HG02623 (cell line): ENCODE measurements at regions not wholly inside any gene's neighbourhood (a gene's known extent, or its start where the extent isn't known, plus 50 kb on each side); places are given as distances from the start of the nearest gene placed in this dataset.

Source experiments
- ATAC-seq: cut with Tn5 transposase; IDR thresholded peaks from one replicate; pipeline ENCODE4 v1.9.1; 2021; ENCODE audit warnings: moderate library complexity; ENCODE audit not compliant: unreplicated experiment

- ATAC-seq = no peak
Observed at GRCh38 chr1:99152132-99152531, 112.2 kb upstream of the PLPPR4 start.

- ATAC-seq = no peak
Observed at GRCh38 chr1:99163671-99164070, 100.6 kb upstream of the PLPPR4 start.

DNA sequence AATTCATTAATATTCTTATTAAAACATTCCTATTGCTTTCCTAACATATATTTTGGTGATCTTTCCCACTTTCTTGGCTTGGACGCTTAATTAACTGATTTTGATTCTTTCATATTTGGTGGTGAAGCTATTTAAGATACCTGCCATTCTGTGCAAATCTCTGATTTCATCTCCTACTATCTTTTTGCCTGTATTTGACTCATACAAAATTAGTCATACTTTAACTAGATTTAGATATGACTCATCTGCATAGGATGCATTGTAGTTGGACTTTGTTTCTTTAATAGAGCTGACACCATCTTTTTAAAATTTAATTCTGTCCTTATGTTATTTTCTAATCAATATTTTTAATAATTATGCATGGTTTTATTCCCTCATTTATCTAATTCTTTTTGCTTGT is 93.8 kb upstream of the PLPPR4 start:
- ATAC-seq = no peak

GRCh38 chr1:99171184-99171813 is 93.0 kb upstream of the PLPPR4 start:
- no peak for ATAC-seq

DNA sequence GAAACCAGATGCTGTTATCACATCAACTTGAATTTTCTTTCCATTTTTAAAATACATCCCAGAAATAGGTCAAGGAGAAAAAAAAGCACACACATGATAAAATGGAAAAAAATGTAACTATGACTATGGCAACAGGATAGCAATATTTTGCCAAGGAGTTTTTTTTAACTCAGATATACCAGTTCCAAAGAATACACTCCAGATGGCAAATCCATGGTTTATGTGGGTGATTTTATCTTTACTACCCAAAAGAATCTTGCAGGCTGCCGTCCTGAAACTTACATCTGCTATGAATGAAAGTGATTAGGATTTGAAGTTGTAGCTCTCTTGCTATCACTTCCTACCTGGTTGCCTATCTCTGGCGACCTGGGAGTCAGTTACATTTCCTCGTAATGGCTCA is 91.0 kb upstream of the PLPPR4 start:
- no peak for ATAC-seq

- no peak for ATAC-seq
Observed at GRCh38 chr1:99173900-99174299, 90.4 kb upstream of the PLPPR4 start.

GRCh38 chr1:99176753-99177152 is 87.5 kb upstream of the PLPPR4 start:
- no peak for ATAC-seq

GRCh38 chr1:99177465-99177864 is 86.8 kb upstream of the PLPPR4 start:
- no peak for ATAC-seq

DNA sequence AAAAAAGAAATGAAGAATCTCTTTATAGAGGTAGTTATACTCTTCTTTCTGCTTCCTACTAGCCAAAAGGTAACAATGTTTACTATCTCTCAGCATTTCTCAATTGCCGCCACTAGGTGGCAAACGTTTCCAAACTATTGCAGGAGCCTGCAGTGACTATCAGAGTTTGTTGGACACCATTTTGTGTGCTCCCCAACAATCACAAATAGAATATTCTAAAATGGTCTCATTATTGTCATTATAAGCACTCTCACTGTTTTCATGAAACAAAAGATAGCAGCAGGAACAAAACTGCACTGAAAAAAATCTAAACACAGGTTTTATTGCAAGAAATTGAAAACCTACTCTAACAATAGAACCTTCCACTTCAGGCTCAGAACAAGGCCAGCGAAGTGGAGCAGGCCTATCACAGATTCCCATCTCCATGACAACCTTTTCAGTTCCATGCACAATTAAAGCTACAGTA is 83.9 kb upstream of the PLPPR4 start:
- peak; percentile 99 for ATAC-seq

GRCh38 chr1:99180915-99181314 is 83.4 kb upstream of the PLPPR4 start:
- ATAC-seq = no peak

DNA sequence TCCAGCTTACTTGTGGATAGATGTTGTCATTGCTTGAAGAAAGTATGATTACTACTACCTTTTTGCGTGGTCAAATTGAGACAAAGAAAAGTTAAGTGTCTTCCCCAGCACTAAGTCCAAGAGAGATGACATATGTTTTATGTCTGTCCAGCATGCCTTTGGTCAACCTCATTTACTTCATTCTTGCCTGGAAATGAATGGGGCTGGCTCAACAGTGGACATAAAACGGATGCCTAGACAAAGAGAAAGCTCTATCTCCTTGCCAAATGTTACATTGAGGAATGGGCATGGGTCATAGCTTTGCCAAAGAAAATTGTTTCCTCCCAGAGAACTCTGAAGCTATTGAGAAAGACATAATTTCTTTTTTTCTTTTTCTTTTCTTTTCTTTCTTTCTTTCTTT is 82.4 kb upstream of the PLPPR4 start:
- ATAC-seq = no peak

GRCh38 chr1:99185196-99185595 is 79.1 kb upstream of the PLPPR4 start:
- ATAC-seq = no peak

GRCh38 chr1:99193431-99193830 is 70.9 kb upstream of the PLPPR4 start:
- ATAC-seq = no peak

DNA sequence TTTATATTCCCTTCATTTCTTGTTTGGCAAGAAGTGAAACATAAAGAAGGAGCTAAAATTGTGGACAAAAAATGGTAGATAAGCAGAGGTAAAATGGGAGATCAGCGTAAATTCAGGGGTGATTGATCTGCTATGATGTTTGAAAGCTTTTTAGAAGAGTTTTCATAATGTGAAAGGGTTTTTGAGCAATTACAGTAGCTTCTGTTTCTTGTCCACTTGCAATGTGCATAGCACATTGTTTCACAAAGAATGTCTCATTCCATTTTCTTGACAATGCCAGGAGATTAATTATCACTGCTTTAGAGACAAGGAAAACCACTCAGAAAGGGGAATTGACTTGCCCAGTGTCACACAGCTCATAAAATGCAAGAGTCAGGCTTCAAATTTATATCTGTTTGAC is 65.9 kb upstream of the PLPPR4 start:
- no peak for ATAC-seq

GRCh38 chr1:99207216-99207615 is 57.1 kb upstream of the PLPPR4 start:
- no peak for ATAC-seq
